NOMO-1 treated with DMSO at 0.1 percent for 48 hours (cell line): ENCODE measurements at regions not wholly inside any gene's neighbourhood (a gene's known extent, or its start where the extent isn't known, plus 50 kb on each side); places are given as distances from the start of the nearest gene placed in this dataset.
"Not testable (repeated sequence)": the region's sequence is repeated elsewhere in the genome, so short reads cannot be mapped to it uniquely, and the experiment has no call there.

Source experiments
- DNase-seq: peaks from one replicate; lab custom pipeline; 2025; ENCODE audit not compliant: unreplicated experiment; lab: John Stamatoyannopoulos, UW

- no peak for DNase-seq
Measured at GRCh38 chr4:58075724-58076123, 965.5 kb upstream of the IGFBP7 start.

- DNase-seq: no peak
Measured at GRCh38 chr4:58074382-58074781, 964.2 kb upstream of the IGFBP7 start.

GRCh38 chr4:58070726-58071125 lies 960.5 kb upstream of the IGFBP7 start:
- no peak for DNase-seq

DNA sequence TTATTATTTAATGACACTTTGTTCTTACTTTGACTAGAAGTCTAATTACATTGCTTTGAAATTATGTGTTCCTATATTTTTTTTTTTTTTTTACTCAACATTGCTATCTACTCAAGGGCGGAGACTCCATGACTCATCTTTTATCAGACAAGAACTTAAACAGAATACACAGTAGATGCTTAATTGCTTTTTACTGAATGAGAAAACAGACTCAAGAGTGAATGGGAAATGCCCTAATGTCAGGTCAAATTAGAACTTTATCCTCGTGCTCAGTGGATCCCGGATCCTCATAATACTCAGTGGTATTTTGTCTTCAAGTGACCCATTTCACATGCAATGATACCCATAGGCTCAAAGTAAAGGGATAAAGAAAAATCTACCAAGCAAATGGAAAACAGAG lies 954.5 kb upstream of the IGFBP7 start:
- DNase-seq: no peak

DNA sequence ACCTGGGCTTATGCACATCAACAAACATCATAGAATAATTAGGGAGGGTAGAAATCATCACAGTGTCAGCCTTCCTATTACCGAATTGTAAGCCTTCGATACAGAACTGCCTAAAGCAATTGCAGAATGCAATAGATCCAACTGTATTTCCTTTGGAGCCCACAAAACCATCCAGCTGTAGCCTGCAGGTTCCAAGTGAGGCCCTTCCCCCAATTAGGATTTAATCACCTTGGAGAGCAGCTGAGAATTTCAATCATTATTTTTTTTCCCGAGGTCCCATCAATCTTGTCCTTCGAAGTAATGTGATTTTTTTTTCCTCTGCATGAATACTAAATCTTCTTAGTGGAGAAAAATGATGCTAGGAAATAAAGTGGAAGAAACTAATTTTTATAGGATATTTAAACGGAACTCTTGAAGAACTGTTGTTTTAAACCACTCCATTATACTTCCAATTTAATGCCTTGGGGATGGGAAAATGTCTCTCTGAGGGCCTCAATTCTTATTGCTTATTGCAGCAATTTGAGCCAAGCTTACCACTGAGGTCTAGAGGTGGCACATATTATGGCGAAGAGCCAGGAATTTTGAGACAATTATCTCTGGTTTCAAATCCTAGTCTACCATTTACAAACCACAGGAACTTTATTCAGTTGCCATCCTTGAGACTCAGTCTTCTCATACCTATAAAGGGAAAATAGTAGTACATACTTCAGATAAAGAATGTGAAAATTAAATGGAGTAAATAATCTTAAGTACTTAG lies 953.4 kb upstream of the IGFBP7 start:
- DNase-seq: no peak

DNA sequence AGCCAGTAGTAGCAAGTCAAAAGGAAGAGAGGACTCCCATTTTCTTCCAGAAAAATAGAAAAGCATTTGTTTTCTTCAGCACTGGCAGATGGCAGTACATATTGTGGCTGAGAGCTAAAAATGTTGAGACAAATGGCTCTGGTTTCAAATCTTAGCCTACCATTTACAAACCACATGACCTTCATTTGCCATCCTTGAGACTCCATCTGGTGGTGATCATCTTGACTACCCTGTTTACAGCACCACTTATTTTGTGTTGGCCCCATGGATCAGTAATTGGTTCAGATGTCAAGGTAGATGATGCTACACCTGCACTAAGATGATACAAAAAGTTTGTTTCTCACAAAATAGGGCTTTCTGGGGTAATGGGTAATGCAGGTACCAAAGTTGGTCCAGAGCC lies 951.8 kb upstream of the IGFBP7 start:
- no peak for DNase-seq

DNA sequence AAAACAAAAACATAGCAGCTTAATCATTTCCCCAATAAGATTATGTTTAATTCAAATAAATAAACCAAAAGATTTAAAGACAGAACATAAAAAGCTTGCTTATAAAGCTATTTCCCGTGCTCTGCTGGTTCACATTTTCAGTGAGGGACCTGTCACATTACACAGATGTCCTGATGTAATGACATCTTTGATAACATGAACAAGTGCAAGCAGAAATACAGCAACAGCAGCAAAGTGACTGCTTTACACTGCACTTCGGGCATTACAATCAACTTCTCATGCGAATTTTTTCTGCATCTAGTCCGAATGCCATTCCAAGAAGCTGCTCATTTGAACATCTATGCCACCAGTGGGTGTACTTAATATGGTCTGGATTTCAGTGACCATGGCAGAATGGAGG lies 940.3 kb upstream of the IGFBP7 start:
- DNase-seq: no peak

DNA sequence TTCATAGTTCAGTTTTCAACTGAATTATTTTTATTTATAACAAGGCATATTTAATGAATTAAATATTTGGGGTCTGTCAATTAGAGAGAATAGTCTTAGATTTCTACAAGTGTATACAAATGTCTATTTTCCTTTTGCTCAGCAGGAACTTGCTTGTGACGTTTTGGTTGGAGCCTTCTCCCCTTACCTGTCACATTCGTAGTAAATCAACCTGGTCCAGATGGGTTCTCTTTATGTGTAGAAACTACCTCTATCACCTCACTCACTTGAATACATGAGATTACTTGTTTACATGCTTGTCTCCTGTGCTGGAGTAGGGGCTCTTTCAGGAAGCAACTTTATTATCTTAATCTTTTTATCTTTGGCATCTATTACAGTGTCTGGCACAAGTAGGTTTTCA lies 938.3 kb upstream of the IGFBP7 start:
- no peak for DNase-seq

GRCh38 chr4:58042176-58042575 lies 932.0 kb upstream of the IGFBP7 start:
- no peak for DNase-seq

DNA sequence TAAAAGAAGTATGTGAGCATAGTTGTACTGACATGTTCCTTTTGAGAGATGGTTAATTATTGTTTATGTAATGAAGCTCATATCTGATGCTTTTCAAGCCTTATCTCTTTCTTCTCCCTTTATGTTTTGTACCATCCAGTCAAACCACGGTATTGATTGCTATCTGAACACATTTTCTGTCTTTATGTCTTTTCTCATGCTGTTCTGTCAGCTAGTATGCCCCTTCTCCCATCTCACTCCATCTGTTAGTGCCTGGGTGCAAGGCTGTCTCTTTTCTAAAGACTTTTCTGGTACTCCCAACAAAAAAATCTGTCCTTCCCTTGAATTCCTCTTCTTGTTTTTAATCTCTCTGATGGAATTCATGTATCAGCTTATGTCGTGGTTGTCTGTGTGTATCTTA lies 883.8 kb upstream of the IGFBP7 start:
- DNase-seq: no peak

DNA sequence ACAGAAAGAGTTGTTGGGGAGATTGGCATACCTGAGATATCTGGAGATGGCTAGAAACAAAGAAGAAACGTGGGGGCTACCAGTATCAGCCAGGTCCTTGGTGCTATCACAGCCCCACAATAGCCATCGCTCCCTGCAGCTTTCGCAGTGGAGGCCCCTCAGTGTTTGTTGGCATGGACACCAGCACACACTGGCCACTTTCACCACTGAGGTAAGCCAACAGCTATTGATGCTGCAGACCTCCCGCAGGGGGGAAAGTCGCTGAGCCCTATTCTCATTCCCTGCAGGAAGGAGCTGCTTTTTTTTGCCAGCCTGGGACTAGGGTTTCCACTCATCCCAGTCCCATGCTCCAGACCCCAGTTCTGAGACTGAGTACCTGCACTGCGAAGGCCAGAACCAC lies 879.2 kb upstream of the IGFBP7 start:
- DNase-seq: no peak

DNA sequence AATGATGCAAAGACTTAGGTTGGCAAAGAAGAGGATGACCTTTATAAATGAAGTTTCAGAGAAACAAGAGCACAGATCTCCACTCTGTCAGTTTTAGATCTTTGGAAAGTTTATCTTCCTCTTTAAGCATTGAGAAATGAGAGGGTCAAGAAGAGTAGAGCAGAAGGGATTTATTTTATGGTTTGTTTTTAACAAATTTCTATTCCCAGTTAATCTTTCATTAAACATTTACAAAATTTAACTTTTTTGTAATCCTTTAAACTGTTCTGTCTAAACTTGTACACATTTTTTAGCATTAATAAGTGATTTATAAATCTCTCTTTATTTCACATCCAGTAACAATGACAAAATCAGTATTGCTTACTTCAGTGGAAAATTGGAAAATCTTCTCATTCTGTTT lies 875.0 kb upstream of the IGFBP7 start:
- no peak for DNase-seq

DNA sequence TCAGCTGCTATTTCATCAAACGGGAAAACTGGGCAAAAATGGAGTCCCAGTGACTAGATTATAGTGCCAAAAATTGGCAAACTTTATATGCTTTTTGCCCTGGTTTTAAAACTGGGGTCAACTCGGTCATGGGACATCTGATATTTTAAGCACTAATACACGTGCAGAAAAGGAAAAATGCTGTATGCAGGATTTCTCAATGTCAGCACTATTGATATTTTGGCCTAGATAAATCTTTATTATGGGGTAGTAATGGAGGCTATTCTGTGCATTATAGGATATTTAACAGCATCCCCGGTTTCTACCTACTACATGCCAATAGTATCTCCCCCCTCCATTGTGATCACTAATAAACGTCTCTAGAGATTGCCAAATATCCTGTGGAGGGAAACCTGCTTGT lies 870.9 kb upstream of the IGFBP7 start:
- DNase-seq: no peak

DNA sequence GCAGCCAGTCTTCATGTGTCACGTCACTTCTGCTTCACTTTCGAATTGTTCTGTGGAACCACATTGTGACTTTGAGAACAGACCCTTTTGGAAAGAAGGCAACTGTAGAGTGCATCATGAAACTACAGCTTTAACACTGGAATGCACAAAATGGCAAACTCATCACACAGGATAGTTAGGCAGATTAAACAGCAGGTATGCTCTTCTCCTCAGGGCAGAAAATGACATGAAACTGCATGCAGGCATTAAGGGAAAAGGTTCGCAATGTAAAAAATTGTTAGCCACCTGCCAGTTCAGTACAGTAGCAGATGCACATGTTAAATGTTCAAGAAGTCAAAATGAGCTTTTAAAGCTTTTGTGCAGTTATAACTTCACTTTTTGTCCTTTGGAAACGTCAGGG lies 864.6 kb upstream of the IGFBP7 start:
- no peak for DNase-seq

- no peak for DNase-seq
Measured at GRCh38 chr4:57973819-57974218, 863.6 kb upstream of the IGFBP7 start.

DNA sequence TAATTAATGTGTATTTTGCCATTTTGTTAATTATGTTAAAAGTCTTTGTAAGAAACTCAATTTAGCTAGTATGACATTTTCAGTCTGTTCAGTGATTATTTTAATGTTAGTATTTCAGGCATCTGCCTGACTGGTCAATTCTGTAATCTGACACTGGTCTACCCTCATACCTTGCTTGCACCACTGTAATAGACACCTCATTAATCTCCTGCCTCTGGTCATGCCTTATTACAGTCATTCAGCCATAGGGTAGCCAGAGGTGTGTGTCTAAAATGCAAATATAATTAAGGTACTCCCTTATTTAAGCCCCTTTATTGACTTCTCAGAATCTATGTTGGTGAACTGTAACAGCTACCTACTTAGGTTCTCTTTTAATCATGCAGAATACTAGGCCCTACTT lies 861.1 kb upstream of the IGFBP7 start:
- DNase-seq: no peak

- DNase-seq: no peak
Measured at GRCh38 chr4:57966987-57967760, 857.0 kb upstream of the IGFBP7 start.

- DNase-seq: not testable (repeated sequence)
Measured at GRCh38 chr4:57965431-57965830, 855.2 kb upstream of the IGFBP7 start.

DNA sequence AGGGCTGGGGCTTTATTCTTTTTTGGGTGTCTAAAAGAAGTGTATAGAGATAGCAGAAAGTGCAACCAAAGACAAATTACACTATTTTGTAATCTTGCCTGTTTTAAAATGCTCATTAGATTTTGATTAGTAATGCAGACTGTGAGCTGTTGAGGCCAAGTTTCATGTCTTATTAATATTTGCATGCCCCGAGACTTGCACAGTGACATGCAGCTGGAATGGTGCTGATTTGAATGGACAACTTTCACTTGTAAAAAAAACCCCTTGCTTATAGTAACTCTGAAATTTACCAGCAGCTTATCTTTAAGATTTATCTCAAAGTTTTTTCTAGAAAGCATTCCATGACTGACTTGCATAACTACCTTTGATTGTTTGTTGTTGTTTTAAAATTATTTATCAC lies 835.1 kb upstream of the IGFBP7 start:
- no peak for DNase-seq

DNA sequence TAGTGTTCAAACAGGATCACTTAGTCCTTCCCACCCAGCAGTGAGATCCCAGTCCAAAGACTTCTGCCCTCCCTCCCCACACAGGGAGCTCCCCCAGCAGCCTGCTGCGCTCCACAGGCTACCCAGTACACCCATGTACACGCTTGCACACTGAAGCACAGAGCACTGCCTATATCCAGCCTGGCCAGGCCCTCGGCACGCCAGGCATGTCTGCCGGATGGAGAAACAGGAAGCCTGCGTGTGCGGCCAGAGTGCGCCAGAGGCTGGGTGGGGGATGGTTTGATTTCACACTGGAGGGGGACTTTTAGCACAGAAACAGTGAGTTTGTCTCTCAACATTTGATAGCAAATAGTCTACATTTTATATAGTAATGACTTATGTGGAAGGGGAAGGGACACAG lies 833.5 kb upstream of the IGFBP7 start:
- DNase-seq: no peak

DNA sequence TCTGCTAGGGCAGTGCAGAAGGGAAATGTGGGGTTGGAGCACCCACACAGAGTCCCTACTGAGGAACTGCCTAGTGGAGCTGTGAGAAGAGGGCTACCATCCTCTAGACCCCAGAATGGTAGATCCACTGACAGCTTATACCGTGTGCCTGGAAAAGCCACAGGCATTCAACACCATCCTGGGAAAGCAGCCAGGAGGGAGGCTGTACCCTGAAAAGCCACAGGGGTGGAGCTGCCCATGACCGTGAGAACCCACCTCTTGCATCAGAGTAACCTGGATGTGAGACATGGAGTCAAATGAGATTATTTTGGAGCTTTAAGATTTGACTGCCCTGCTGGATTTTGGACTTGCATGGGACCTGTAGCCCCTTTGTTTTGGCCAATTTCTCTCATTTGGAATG lies 827.1 kb upstream of the IGFBP7 start:
- DNase-seq: not testable (repeated sequence)

DNA sequence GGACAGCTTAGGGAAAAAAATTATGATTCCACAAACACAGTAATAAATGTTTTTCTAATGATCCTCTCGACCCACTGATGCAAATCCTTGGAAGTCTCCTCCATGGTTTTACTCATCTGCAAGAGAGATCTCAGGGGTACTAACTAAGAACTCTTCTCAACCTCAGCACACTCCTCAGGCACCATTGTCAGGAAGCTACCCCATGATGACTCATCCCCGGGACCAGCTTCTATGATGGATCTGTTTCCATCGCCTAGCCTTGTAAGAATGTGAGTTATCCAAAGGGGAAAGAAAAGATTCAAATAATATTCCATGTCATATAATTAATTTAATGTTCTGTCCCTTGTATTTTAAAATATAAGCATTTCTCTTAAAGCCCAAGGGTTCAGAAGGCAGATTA lies 816.1 kb upstream of the IGFBP7 start:
- DNase-seq: no peak

DNA sequence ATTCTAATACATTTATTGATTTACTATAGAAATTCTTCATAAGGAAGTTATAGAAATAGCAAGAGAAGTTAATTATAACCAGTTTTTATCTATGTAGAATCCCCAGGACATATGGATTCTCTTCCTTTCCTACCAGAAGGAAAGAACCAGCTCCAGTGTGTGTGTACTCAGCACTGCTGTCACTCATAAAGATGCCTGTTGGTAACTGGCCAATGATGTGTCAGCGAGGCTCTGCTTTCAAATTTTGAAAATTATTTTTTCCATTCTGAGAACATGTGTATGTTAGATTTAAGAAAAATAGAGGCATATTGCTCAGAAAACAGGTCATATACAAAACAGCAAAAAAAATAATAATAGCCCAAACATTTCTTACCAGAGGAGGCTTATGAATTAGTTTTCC lies 814.8 kb upstream of the IGFBP7 start:
- DNase-seq: no peak
